Hepatocyte (in vitro differentiated cells): ENCODE measurements at regions not wholly inside any gene's neighbourhood (a gene's known extent, or its start where the extent isn't known, plus 50 kb on each side); places are given as distances from the start of the nearest gene placed in this dataset.

Experiments
- CTCF ChIP-seq: fragments of 200-600 bp; sonication (generic); IDR thresholded peaks from 2 replicates; pipeline ENCODE4 v1.5.1; 2016; ENCODE audit warnings: antibody characterized with exemption, mild to moderate bottlenecking; ENCODE audit not compliant: poor library complexity
- EZH2 ChIP-seq: fragments of 200-600 bp; sonication (generic); IDR thresholded peaks from 2 replicates; pipeline ENCODE4 v1.6.1; 2016; ENCODE audit warnings: antibody characterized with exemption, mild to moderate bottlenecking, borderline replicate concordance

GRCh38 chr9:19699756-19700155, 89.1 kb downstream of the SLC24A2 start:
- no peak for TF ChIP-seq CTCF
- no peak for TF ChIP-seq EZH2
